GM19023 (cell line): ENCODE measurements at regions not wholly inside any gene's neighbourhood (a gene's known extent, or its start where the extent isn't known, plus 50 kb on each side); places are given as distances from the start of the nearest gene placed in this dataset.

Experiments used
- ATAC-seq: cut with Tn5 transposase; IDR thresholded peaks from one replicate; pipeline ENCODE4 v1.9.1; 2021; ENCODE audit warnings: mild to moderate bottlenecking, moderate library complexity; ENCODE audit not compliant: unreplicated experiment

DNA sequence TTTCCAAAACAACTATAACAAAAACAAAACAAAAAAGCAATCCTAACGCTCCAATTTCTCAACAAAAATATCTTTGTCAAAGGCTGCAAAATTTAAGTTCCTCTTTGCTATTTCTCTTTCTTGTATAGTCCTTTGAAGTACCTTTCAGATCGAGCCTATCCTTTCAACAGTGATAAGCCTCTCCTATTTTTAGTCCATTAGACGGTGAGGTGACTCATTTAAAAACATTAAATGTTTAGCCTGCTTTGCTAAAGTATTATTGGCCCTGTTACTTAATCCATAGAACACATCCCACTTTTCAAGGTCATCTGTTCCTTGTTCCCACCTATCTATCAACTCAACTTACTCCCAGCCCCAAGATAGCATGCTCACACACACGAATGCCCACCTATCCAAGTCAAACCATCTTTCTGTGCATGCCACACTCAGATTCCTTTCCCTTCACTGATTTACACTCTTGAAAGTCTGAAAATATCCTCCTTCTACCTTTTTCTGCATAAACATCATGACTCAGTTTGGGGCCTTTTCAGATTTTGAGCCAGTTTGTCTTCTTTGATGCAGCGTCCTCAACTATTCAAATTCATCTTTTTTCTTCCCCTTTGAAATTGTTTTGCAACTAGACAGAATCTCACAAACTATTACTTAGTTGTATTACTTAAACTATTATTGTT lies 224.9 kb upstream of the TMEM229A start:
- ATAC-seq = no peak

DNA sequence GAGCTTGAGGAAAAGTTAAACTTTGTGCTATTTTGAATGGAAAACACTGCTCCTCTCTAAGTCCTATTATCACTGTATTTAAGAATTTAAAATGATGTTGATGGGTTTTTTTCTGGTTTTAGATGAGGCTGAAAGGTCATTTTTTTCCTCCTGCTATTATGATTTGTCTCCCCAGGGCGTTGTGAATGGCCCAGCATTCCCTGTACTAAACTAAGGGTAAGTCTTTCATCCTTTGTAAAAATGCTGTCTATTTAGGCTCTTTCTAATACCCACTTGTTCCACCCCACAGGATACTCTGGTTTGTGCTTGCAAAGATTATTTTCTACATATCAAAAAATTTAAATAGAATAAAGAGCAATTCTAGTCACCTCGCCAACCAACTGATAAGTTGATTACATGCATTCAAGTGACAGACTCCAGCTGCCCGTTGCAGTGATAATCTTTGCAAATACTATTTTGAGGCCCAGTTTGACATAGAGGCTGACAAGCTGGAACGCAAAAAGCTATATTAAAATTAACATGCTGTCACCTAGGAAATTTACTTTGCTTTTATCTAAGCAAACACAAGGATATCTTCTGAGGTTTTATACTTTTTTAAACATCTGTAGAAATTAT lies 222.3 kb upstream of the TMEM229A start:
- ATAC-seq = no peak

DNA sequence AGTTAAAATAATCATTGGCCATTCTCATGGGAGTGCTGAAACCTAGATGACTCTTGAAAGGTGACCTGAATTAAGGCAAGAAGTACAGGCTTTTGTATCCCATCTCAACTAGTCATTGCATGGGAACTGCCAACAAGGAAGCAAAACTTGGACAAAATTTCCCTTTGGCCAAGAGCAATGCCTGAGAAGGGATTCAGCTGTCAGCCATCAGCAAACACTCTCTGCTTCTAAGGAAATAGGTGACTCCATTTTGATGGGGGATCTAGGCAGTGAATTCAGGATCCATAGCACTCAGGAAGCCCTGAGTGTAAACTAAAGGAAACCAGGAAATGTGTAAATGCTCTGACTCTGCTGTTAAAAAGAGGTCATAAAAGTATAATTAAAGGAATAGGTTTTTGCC lies 221.5 kb upstream of the TMEM229A start:
- ATAC-seq = no peak

DNA sequence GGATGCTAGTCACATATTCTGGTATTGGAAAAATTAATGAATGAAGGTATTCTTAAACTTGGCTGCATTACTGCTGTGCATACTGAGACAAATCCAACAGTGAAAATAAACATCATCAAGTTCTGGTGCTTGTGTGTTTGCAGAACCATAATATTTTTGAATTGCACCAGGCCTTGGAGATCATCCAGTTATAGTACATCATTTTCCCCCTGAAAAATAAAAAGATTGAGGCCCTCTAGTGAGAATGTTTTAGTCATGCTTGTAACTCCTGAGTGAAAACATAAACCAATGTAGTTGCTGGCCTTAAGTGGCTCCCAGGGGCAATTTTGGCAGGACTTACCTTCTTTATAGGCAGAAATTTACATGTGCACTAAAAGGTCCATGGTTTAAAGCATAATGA lies 218.8 kb upstream of the TMEM229A start:
- no peak for ATAC-seq

DNA sequence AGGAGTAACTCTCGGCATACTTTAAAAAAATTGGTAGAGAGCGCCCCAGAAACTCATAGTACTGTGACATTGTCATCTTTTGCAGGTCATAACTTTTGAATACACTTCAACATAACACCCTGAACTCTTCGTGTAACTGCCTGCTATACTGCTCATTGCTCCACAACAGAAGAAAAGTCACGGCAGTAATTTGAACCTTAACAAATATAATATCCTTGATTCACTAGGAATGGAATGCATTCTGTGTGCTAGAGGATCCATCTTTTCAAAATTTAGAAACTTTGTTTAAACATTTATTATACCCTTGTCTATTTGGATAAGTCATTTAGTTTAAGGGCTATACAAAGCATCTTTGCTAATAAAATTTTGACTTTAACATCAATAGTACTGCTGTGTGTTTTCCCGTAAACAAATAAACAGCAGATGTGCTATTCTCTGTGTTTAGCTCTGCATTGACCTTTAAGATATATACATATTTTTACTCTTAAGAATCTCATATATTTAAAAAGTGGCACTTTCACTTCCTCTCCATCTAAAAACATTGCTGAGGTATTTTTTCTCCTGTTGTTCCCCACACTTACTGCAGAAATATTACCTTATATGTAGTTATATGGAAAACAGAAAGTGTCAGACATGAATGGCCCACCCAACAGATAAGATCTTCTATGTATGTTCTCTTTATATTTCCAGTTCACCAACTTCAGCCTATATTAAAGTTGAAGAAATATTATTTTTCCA lies 217.6 kb upstream of the TMEM229A start:
- ATAC-seq = no peak

DNA sequence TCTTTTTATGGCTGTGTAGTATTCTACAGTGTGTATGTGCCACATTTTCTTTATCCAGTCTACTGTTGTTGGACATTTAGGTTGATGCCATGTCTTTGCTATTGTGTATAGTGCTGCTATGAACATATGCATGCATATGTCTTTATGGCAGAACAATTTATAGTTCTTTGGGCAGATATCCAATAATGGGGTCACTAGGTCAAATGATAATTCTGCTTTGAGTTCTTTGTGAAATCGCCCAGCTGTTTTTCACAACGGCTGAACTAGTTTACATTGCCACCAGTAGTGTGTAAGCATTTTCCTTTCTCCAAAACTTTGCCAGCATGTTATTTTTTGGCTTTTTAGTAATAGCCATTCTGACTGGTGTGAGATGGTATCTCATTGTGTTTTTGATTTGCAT lies 214.8 kb upstream of the TMEM229A start:
- no peak for ATAC-seq

DNA sequence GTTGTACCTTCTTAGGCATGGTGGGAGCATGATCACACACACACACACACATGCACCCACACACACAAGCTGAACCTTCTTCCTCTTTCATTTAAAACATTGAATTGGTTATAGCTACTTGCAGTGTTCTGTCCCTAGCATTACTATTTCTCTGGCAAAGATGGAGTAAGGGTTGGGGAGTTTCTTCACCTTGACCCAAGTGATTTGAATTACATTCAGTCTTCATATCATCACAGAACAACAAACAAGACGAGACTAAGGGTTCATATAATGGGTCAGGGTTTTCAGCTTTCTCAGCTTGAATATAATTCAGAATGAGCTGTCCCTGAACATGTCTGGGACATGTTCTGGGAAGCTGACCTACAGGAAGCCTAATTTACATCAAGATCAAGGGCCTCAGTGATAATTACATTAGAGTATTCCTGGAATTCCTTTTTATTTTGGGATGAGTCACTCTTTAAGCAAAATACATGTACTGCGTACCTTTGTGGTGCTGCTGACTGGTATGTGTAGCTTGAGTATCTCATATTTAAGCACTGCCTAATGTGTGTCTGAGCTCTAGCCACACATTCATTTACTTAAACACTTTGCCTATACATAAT lies 213.5 kb upstream of the TMEM229A start:
- ATAC-seq = no peak

DNA sequence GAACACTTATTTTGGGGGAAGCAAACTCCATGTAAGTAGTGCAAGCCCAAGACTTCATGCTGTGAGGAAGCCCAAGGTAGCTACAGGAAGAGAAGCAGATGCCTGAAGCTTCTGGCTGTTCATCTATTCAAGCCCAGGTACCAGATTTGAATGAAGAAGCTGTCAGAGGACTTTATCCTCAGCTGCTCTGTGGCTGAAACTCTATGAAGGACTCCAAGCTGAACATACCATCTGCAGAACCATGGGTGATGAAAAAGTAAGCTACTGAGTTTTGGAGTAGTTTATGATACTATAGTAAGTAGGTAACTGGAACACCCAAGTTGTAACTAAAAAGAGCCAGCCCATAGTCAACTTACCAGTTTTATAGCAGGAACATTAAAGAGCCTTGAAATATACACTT lies 211.6 kb upstream of the TMEM229A start:
- peak; percentile 44 for ATAC-seq

DNA sequence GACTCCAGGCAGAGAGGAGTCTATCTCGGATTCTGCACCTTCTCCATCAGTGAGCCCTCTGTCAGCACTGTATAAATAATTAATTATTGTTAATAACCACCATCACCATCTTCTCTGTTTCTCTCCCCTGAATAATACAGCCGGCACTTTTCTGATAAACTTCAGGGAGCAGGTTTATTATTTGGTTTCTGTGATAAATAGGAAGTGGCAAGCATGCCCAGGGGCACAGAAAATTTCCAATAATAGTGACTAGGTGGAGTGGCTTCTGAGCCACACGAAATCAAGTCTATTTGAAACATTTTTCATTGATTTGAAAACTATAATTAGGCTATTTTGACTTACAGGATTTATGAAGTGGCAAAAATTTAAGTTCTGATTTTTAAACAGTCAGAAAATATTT lies 186.8 kb upstream of the TMEM229A start:
- no peak for ATAC-seq

DNA sequence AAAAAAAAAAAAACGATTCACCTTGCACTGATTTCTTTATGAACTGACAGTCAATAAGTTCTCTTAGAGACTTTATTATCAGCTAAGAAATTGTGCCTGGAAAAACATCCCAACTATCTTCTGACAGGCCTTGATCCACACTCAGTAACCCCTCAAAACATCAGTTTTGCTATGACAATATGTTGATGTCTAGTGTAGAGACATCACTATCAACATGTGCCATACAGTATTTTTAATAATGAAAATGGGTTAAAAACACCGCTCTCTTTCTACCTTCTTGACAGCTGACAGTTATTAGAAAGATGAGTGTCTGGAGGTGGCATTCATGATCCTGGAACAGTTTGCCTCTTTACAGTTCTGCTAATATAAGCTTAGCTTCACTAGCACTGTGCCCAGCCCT lies 175.8 kb upstream of the TMEM229A start:
- ATAC-seq = no peak

DNA sequence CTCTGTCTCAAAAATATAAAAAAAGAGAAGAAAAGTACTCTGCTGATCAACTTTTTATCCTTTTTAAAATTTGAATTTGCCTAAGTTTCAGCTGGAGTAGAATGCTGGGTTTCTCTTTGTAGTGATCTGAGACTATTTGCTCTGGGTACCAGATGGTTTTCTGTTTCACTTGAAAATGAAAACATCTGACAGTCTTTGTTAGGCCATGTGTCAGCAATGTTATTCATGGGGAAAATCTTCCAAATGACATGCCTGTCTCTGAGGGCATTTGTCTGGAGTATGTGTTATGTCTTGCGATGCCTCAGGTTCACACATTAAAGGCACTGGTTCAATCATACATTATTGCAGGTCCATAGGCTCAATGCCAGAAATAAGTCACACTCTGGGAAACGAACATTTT lies 175.3 kb upstream of the TMEM229A start:
- ATAC-seq = no peak

DNA sequence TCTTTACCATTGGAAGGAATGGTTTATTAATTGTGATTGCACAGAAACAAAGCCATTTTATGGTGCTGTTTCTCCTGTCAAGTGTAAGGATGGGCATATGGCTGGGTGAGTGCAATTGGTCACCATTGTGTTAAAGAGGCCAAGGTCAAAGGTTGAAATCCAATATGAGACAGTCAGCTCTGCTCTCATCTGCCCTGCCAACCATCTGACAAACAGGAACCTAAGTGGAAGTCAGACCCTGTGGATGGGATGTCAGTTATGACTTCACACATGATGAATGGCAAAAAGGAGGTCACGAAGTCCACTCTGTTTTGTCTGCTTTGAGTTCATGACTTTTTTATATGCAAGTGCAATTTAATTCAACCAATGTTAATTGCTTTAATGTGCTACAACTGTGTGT lies 172.7 kb upstream of the TMEM229A start:
- ATAC-seq = no peak

DNA sequence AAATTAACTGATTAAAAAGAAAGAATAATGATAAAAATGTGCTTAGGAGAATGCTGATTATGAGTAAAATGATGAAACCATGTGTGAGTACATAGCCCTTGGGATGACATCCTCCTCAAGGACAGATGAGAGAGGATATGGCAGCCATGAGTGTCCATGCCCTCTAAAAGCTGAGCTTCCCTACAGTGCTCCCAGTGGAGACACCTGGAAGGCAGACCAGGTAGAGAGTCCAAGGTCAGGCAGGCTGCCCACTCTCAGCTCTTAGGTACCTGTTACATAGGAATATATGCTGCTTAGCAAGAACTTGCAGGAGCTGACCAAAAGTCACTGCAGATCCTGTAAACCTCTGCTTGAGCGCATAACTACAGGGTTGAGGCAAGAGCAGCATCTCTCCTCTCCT lies 169.7 kb upstream of the TMEM229A start:
- no peak for ATAC-seq

DNA sequence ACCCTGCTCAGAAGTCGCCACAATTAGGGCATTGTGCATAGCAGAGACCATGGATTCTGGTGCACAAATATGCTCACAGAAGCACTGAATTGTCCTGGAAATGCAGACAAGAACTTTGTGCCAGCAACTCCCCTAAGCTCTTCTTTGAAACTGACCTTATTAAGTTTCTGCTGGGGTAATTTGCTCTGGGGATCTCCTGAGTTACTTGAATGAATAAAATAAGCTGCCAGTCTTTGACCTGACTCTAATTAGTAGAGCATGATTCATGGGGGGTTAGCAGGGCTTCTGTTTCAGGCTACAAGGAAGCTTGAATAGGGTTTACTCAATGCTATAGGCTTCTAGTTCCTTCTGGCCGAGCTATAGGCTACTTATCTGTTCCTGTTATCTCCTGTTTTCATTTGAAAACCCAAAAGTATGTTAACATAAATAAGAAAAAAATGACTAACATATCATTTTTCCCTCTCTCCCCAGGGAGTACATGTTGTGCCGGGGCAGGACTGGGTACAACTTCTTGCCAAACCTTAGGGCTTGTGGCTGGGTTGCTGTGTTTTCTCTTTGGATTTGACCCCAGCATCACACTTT lies 169.0 kb upstream of the TMEM229A start:
- no peak for ATAC-seq

DNA sequence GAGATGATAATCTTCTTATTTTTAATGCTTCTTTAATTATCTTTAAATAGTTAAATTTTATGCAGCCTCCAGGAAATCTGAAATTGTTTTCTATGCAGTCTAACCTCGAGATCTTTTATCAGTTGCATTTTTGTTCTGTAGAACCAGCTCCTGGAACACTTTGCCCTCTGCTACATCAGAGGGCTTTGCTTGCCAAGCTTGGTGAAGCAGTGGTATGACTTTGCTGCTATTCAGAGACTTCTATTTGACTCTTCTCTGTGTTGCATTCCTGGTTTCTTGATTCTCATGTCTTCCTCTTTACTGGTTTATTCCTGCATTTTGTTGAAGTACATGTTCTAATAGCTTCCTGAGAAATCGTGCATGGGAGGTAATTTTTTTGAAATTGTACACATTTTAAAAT lies 163.7 kb upstream of the TMEM229A start:
- ATAC-seq = no peak

DNA sequence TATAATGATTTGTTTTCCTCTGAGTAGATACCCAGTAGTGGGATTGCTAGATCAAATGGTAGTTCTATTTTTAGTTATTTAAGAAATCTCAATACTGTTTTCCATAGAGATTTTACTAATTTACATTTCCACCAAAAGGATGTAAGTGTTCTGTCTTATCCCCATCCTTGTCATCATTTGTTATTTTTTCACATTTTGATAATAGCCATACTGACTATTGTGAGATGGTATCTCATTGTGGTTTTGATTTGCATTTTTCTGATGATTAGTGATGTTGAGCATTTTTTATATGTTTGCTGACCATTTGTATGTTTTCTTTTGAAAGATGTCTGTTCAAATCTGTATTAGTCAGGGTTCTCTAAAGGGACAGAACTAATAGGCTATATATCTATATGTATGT lies 160.0 kb upstream of the TMEM229A start:
- no peak for ATAC-seq

DNA sequence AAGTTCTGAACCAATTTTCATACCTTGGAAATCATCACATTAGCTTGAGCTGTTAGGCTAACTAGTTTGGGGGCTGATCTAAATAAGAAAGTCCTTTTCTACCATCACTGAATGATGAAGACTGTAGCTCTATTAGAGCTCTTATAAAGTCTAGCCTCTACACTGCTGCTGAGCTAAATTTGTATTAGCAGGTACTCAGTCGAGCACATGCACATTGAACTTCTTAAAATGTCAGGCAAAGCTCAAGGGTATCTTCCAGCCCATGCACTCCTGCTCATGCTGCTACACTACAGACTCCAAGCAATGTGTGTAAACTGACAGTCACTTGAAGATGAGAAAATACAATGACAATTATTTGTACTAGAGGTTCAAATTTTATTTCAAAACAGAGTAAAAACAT lies 158.8 kb upstream of the TMEM229A start:
- no peak for ATAC-seq

DNA sequence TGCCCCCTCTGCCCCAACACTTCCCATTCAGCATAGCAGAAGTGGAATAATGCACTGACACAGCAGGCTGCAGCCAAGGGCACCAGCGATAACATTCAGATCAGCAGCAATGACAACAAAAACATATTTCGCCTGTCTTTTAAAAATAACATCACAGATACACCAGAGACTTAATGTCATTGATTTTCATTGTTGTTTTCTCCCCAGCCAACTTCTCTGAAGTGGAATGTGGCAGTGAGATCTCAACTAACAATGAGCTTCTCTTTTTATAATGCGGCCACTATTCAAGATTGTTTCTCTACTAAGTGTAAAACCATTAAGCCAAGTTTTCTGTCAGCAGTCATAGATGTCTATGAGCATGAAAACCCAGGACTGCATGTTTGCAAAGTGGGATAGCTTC lies 158.2 kb upstream of the TMEM229A start:
- ATAC-seq = no peak

DNA sequence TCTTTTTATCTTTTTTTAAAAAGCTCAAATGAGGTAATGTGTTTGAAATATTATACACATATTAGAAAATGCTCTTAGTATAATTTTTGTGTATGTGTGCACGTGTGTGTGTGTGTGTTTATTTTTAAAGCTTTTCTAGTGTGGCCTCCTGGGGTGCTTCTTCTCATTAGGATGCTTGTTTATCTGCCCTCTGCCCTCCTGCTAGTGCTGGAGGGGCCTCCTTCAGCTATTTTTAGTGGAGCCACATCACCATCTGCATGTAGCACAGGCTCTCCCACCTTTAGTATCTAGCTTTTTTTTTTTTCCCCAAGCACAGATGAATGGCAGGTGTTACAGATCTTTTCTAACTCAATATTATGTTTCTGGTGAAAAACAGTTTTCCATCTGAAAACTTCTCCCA lies 155.7 kb upstream of the TMEM229A start:
- no peak for ATAC-seq

DNA sequence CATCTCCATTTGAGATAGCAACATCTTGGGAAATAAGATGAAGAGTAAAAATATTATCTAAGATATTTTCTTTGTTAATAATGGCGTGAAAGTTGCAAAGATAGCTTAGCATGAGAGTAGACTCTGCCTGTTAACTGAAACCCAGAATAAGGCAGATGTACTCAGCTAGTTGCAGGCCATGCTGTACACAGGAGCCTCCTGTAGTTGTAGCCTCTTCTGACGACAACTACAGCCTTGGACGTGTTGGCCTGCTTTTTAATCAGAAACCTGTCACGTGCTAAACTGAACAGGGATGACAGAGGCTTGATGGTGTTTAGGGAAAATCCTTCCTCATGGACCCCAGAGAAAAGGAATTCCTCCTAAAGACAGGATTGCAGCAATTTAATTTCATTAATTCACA lies 155.1 kb upstream of the TMEM229A start:
- no peak for ATAC-seq

DNA sequence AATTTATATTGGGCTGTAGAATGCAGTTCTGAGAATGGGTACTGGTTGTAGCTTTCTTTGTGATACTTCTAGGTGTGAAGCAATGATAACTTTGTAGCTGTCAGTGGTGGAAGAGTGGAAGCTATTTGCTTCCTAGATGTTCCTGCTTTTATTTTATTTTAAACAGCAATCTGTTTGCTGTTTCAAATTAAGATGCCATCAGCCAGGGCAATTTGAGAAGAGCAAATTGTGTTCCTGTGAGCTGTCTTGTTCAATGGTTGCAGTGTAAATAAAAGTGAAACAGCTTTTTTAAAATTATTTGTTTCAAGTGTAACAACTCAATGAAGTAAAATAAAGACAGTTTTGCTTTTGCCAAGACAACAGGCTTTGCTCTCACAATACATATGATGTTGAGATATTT lies 150.8 kb upstream of the TMEM229A start:
- no peak for ATAC-seq

DNA sequence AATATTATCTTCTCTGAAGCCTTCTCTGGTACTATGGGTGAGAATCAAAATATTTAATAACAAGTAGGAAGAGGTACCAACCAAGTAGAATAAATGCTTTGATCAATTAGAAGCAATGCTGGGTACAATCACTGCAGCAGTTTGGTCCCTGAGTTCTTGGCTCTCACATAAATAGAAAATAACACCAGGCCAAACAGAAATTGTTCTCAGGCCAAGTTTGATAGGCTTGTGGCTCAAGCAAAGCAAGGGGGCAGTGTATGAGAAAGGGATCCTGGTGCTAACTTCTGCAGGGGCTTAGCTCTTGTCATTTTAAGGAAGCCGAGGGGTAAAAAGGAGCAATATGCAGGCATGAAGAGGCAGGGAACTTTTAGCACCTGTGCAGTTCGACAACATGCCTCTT lies 146.8 kb upstream of the TMEM229A start:
- no peak for ATAC-seq
